Suprapubic skin (tissue), 4 donors: ENCODE measurements at regions not wholly inside any gene's neighbourhood (a gene's known extent, or its start where the extent isn't known, plus 50 kb on each side); places are given as distances from the start of the nearest gene placed in this dataset.

Experiments used
- DNase-seq, 2 donors: peaks; one replicate each; pipeline ENCODE4 v3.0.0-alpha.2; 2019; ENCODE audit warnings: low spot score in 2 of 2
- H3K27ac ChIP-seq: fragments of 200-600 bp; sonication (generic); one replicate; pipeline ENCODE4 v1.5.1; 2019
- H3K27me3 ChIP-seq: fragments of 200-600 bp; sonication (generic); one replicate; pipeline ENCODE4 v1.5.1; 2019
- H3K36me3 ChIP-seq: fragments of 200-600 bp; sonication (generic); one replicate; pipeline ENCODE4 v1.5.1; 2019
- H3K4me1 ChIP-seq: fragments of 200-600 bp; sonication (generic); one replicate; pipeline ENCODE4 v1.5.1; 2019
- H3K4me3 ChIP-seq: fragments of 200-600 bp; sonication (generic); one replicate; pipeline ENCODE4 v1.5.1; 2019; ENCODE audit warnings: mild to moderate bottlenecking
- H3K9me3 ChIP-seq: fragments of 200-600 bp; sonication (generic); one replicate; pipeline ENCODE4 v1.5.1; 2019
- CTCF ChIP-seq, 2 donors: fragments of 200-600 bp in 1 of 2; fragments of 450-650 bp in 1 of 2; sonication (generic) in 1 of 2; IDR thresholded peaks; one replicate each; pipeline ENCODE4 v1.5.1; 2016 to 2019; ENCODE audit warnings: antibody characterized with exemption in 2 of 2, mild to moderate bottlenecking in 1 of 2, moderate library complexity in 1 of 2
- EP300 ChIP-seq: sonication (generic); formaldehyde crosslinking; IDR thresholded peaks from one replicate; pipeline ENCODE4 v1.6.1; 2017; ENCODE audit warnings: antibody characterized with exemption
- POLR2A ChIP-seq, 2 donors: fragments of 450-650 bp; IDR thresholded peaks; one replicate each; pipeline ENCODE4 v1.6.1; 2017; ENCODE audit warnings: antibody characterized with exemption in 2 of 2, mild to moderate bottlenecking in 2 of 2, moderate library complexity in 2 of 2
- POLR2AphosphoS5 ChIP-seq, 3 donors: sonication (generic); formaldehyde crosslinking; IDR thresholded peaks; one replicate each; pipeline ENCODE4 v1.6.1; 2017; ENCODE audit warnings: antibody characterized with exemption in 3 of 3
- WGBS: methylation state at CpG from one replicate; pipeline ENCODE4 v1.1.5; 2018; 5-methylcytosine and 5-hydroxymethylcytosine counted together

DNA sequence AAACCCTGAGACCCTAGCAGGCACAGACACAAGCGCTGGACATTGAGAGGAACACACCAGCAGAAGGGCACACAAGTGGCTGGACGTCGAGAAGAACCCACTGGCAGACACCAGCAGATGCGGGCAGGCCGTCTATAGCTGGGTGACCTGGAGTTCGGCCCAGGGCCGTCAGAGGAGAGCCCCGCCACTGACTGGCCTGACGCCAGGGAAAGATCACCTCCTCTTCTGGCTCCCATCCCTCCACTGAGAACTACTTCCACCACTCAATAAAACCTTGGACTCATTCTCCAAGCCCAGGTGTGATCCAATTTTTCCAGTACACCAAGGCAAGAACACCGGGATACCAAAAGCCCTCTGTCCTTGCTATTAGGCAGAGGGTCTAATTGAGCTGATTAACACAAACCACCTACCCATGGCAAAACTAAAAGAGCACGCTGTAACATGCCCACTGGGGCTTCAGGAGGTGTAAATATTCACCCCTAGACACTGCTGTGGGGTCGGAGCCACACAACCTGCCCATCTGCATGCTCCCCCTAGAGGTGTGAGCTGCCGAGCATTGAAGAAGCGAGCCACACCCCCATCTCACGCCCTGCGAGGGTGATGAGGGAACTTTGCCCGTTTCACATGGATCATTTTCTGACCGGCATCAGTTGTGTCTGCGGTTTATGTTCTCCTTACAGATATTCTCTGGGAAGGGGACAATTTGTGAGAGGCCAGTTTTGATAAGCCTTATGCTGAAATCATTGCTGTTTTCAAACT is 104.8 kb downstream of the HLX start:
- H3K36me3 ChIP-seq: no peaks in the 10 kb centered on the region
- no peak for TF ChIP-seq POLR2AphosphoS5 (IDR thresholded peaks at IDR 0.05)
- no peak for TF ChIP-seq POLR2A (IDR thresholded peaks at IDR 0.05)
- TF ChIP-seq EP300: no peak
- TF ChIP-seq CTCF (IDR thresholded peaks at IDR 0.05): no peak
- 64% methylated on average over 14 of the region's 19 CpGs for WGBS
- H3K4me3 ChIP-seq: no peak overlapping the region
- no peaks in the 10 kb centered on the region for H3K4me1 ChIP-seq
- no peaks in the 10 kb centered on the region for H3K9me3 ChIP-seq
- no peak for DNase-seq
- H3K27me3 ChIP-seq: no peaks in the 10 kb centered on the region
- no peak overlapping the region for H3K27ac ChIP-seq

- Histone ChIP-seq H3K27ac (no peak overlapping the region), H3K4me1 (no peaks in the 10 kb centered on the region), H3K4me3 (no peak overlapping the region), H3K36me3 (no peaks in the 10 kb centered on the region), H3K9me3 (no peaks in the 10 kb centered on the region), H3K27me3 (no peaks in the 10 kb centered on the region)
- no peak for TF ChIP-seq EP300
- no peak for TF ChIP-seq POLR2A (IDR thresholded peaks at IDR 0.05)
- no peak for TF ChIP-seq POLR2AphosphoS5 (IDR thresholded peaks at IDR 0.05)
- no peak for TF ChIP-seq CTCF (IDR thresholded peaks at IDR 0.05)
- DNase-seq: no peak
- WGBS: 31% methylated on average over 2 of the region's 2 CpGs
Observed at GRCh38 chr1:220990427-220991339, 111.4 kb downstream of the HLX start.

DNA sequence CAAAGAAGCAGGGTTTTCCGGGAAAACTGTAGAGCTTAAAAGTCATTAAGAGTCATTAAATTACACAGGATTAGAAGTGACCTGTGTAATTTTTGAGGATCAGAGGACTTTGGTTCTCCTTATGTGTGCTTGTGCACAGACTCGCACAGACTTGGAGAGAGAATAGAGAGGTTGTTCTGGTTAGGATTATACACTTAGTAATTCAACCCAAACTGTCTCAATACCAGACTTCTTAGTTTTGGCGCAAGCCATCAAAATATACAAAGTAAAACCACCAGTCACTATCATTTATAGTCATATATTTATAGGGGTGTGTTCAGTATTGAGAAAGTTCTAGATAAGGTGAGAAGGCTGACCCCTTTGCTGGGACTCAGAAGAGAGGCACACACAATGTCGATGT is 112.3 kb downstream of the HLX start:
- Histone ChIP-seq H3K4me1 (no peaks in the 10 kb centered on the region), H3K4me3 (no peak overlapping the region), H3K27ac (no peak overlapping the region), H3K36me3 (no peaks in the 10 kb centered on the region), H3K9me3 (no peaks in the 10 kb centered on the region), H3K27me3 (no peaks in the 10 kb centered on the region)
- no peak for DNase-seq
- WGBS: 56% methylated on average over 4 of the region's 4 CpGs
- TF ChIP-seq POLR2AphosphoS5 (IDR thresholded peaks at IDR 0.05) (no peak), CTCF (IDR thresholded peaks at IDR 0.05) (no peak), POLR2A (IDR thresholded peaks at IDR 0.05) (no peak), EP300 (no peak)

DNA sequence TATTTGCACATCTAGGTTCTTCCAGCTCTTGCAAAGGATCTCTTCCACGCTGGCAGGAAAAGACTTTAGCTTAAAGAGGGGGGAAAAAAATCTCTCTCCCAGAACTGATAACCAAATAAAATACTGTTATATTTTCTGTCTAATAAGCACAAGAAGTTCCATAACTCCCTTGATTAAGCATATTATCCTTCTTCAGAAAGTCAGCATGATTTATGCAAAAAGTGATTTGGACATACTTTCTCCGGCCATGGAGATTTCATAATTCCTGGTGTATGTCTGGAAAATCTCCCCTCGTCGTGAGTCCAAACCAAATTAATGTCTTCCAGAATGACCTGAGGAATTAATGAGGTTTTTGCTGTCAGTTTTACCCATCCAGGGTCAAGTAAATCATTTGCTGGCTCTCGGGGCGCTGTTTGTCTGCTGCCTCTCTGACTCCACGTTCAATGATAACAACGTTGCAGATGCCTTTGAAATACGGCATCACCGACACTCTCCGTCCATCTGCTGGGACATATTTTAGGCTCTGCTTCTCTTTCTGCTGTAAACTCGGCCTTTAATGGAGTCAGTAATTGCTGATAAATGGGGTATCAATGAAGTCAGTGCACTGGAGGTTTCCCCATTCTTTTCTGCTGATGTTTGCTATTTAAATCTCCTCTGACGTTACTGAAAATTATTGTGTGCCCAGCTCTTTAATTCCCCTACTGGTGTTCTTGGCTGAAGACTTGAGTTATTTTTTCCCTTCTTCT is 112.9 kb downstream of the HLX start:
- H3K27me3 ChIP-seq: no peaks in the 10 kb centered on the region
- no peak for DNase-seq
- no peaks in the 10 kb centered on the region for H3K4me1 ChIP-seq
- no peaks in the 10 kb centered on the region for H3K36me3 ChIP-seq
- no peak overlapping the region for H3K4me3 ChIP-seq
- no peaks in the 10 kb centered on the region for H3K9me3 ChIP-seq
- WGBS: 19% methylated on average over 13 of the region's 13 CpGs
- TF ChIP-seq POLR2A (IDR thresholded peaks at IDR 0.05) (no peak), EP300 (no peak), CTCF (IDR thresholded peaks at IDR 0.05) (no peak), POLR2AphosphoS5 (IDR thresholded peaks at IDR 0.05) (no peak)
- H3K27ac ChIP-seq: peak overlapping the region; percentile 24
